Glutamatergic neuron (in vitro differentiated cells): ENCODE measurements at regions not wholly inside any gene's neighbourhood (a gene's known extent, or its start where the extent isn't known, plus 50 kb on each side); places are given as distances from the start of the nearest gene placed in this dataset.

Source experiments
- DNase-seq: peaks from one replicate; pipeline ENCODE4 v3.0.0; 2022
- H3K27ac Mint-ChIP-seq: one replicate; pipeline ENCODE4 v1.8.0; 2020; ENCODE audit warnings: mild to moderate bottlenecking, mixed read lengths, inconsistent platforms; ENCODE audit not compliant: unreplicated experiment
- H3K27me3 Mint-ChIP-seq: one replicate; pipeline ENCODE4 v1.8.0; 2020; ENCODE audit warnings: mild to moderate bottlenecking, moderate library complexity, mixed read lengths, inconsistent platforms; ENCODE audit not compliant: unreplicated experiment
- H3K36me3 Mint-ChIP-seq: one replicate; pipeline ENCODE4 v1.8.0; 2020; ENCODE audit warnings: mild to moderate bottlenecking, mixed read lengths, inconsistent platforms; ENCODE audit not compliant: unreplicated experiment
- H3K4me1 Mint-ChIP-seq: one replicate; pipeline ENCODE4 v1.8.0; 2020; ENCODE audit warnings: mild to moderate bottlenecking, low read depth, mixed read lengths, inconsistent platforms; ENCODE audit not compliant: unreplicated experiment
- H3K4me3 Mint-ChIP-seq: one replicate; pipeline ENCODE4 v1.8.0; 2020; ENCODE audit warnings: mild to moderate bottlenecking, mixed read lengths, inconsistent platforms; ENCODE audit not compliant: unreplicated experiment
- H3K9me3 Mint-ChIP-seq: one replicate; pipeline ENCODE4 v1.8.0; 2020; ENCODE audit warnings: mild to moderate bottlenecking, moderate library complexity, mixed read lengths, inconsistent platforms; ENCODE audit not compliant: unreplicated experiment
- TF ChIP-seq, protein P1 (sequence below): fragments of 200-600 bp; sonication (generic); IDR thresholded peaks from one replicate; pipeline ENCODE4 v1.5.0; 2021; ENCODE audit not compliant: partially characterized antibody, unreplicated experiment

DNA sequence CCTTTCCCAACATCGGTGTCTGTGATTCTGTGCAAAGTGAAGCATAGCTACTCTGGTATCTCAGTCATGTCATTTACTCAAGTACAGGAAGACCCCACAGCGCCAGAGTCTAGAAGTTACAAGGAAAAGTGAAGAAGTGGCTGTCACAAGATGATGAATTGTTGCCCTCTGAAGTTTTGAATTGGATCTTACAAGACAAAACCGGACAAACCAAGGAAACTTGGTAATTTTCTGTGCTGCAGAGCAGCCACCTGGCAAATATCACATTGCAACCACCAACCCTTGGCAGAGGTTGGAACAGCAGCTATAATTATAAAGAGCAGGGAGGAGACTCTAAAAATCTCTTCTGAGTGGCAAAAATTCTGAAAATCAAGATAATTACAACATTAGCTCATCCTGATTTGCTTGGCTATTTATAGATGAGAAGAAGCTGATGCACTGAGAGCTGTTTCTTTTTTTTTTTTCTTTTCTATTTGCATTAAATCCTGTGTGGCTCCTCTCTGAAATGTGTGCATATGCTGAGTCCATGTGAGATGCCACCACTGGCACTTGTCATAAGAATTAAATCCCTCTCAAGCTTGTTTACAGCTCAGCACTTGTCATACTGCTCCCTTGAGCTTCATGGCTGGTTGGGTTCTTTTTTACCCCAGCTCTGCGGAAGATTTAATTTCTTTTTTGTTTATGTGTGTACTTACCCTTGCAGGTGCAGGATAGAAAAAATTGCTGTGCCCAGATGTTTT is 68.0 kb upstream of the MNS1 start:
- H3K9me3 Mint-ChIP-seq, result peaks cover under 1% of the 10 kb centered on the region
- DNase-seq, result no peak
- H3K4me1 Mint-ChIP-seq, result peaks cover 8% of the 10 kb centered on the region
- H3K27ac Mint-ChIP-seq, result no peak overlapping the region
- no peaks in the 10 kb centered on the region for H3K27me3 Mint-ChIP-seq
- H3K36me3 Mint-ChIP-seq, result no peaks in the 10 kb centered on the region
- TF ChIP-seq, protein P1, sequence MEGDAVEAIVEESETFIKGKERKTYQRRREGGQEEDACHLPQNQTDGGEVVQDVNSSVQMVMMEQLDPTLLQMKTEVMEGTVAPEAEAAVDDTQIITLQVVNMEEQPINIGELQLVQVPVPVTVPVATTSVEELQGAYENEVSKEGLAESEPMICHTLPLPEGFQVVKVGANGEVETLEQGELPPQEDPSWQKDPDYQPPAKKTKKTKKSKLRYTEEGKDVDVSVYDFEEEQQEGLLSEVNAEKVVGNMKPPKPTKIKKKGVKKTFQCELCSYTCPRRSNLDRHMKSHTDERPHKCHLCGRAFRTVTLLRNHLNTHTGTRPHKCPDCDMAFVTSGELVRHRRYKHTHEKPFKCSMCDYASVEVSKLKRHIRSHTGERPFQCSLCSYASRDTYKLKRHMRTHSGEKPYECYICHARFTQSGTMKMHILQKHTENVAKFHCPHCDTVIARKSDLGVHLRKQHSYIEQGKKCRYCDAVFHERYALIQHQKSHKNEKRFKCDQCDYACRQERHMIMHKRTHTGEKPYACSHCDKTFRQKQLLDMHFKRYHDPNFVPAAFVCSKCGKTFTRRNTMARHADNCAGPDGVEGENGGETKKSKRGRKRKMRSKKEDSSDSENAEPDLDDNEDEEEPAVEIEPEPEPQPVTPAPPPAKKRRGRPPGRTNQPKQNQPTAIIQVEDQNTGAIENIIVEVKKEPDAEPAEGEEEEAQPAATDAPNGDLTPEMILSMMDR, result no peak
- no peak overlapping the region for H3K4me3 Mint-ChIP-seq

DNA sequence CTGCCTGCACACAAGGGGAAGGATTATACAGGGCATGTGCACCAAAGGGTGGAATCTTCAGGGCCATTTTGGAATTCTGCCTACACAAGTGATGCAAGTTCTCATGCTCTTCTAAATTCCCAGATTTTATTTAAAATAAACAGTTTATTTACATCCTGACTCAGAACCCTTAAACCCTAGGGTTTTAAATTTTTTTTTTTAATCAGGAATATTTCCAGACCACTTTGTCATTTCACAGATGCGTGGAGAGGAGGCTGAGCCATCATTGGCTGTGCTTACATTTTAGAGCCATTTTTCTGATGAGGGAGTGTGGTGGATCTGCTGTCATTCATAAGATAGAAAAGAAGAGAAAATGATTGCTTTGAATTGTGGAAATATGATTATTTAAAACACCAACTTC is 65.2 kb upstream of the MNS1 start:
- H3K4me1 Mint-ChIP-seq, result peaks cover 14% of the 10 kb centered on the region
- H3K27me3 Mint-ChIP-seq, result no peaks in the 10 kb centered on the region
- no peak overlapping the region for H3K27ac Mint-ChIP-seq
- no peaks in the 10 kb centered on the region for H3K36me3 Mint-ChIP-seq
- H3K4me3 Mint-ChIP-seq, result no peak overlapping the region
- DNase-seq, result no peak
- H3K9me3 Mint-ChIP-seq, result no peaks in the 10 kb centered on the region
- TF ChIP-seq, protein P1, result no peak

DNA sequence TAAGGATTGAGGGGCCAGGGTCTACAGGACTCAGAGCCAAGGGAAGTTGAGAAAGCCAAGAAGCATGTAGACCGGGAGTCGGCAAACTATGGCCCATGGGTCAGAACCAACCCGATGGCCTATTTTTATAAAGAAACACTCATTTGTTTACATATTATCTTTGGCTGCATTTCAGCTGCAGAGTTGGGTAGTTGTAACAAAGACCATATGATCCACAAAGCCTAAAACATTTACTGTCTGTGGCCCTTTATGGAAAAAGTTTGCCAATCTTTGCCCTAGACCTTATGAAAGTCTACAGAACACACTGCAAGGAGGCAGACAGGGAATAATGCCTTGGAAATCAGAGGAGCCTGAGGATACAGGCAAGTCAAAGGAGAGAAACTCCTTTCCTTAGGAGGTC is 63.2 kb upstream of the MNS1 start:
- no peaks in the 10 kb centered on the region for H3K9me3 Mint-ChIP-seq
- H3K27me3 Mint-ChIP-seq, result peaks cover 2% of the 10 kb centered on the region
- no peak overlapping the region for H3K27ac Mint-ChIP-seq
- TF ChIP-seq, protein P1, result no peak
- peaks cover 6% of the 10 kb centered on the region for H3K4me1 Mint-ChIP-seq
- no peak overlapping the region for H3K4me3 Mint-ChIP-seq
- H3K36me3 Mint-ChIP-seq, result no peaks in the 10 kb centered on the region
- DNase-seq, result no peak

- Mint-ChIP-seq H3K27ac (no peak overlapping the region), H3K4me3 (no peak overlapping the region), H3K4me1 (peaks cover 6% of the 10 kb centered on the region), H3K9me3 (no peaks in the 10 kb centered on the region), H3K27me3 (peaks cover 2% of the 10 kb centered on the region), H3K36me3 (peaks cover 5% of the 10 kb centered on the region)
- TF ChIP-seq, protein P1, result no peak
- no peak for DNase-seq
Measured at GRCh38 chr15:56524915-56525314, 60.0 kb upstream of the MNS1 start.

DNA sequence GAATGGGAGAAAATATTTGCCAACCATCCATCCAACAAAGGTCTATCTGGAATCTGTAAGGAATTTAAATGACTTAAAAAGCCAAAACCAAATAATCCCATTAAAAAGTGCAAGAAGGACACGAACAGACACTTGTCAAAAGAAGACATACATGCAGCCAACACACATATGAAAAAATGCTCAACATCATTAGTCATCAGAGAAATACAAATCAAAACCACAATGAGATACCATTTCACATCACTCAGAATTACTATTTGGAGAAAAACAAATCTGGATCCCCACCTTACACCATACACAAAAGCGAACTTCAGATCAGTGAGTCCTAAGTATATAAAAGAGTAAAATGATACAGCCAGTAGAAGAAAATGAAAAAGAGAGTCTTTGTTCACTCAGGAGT is 58.6 kb upstream of the MNS1 start:
- DNase-seq, result no peak
- TF ChIP-seq, protein P1, result no peak
- peaks cover 6% of the 10 kb centered on the region for H3K4me1 Mint-ChIP-seq
- H3K27me3 Mint-ChIP-seq, result peaks cover 2% of the 10 kb centered on the region
- no peak overlapping the region for H3K27ac Mint-ChIP-seq
- H3K36me3 Mint-ChIP-seq, result peaks cover 6% of the 10 kb centered on the region
- no peak overlapping the region for H3K4me3 Mint-ChIP-seq
- H3K9me3 Mint-ChIP-seq, result no peaks in the 10 kb centered on the region
